ENCODE measurements at regions not wholly inside any gene's neighbourhood (a gene's known extent, or its start where the extent isn't known, plus 50 kb on each side); places are given as distances from the start of the nearest gene placed in this dataset.
A peak's percentile ranks its signal among the peaks of the same experiment; 100 is the strongest.

- H3K9ac ChIP-seq (ENCODE audit: insufficient read depth, low read depth, low read length), result no peak overlapping the region
- ChIA-PET POLR2A (no interaction called here), CTCF (ENCODE audit: low intra/inter-chr PET ratio, low total read pairs) (interaction anchor here (1.3 kb wide), 1 partner anchor 172 kb away, joined by 14 read pairs; no protein-coding TSS in a partner anchor)
- FAIRE-seq (peak; percentile 78), DNase-seq (ENCODE audit: low spot score) (peak; percentile 31), ATAC-seq (0 out of 3 replicates have a peak, but pooled peaks have one; percentile 26)
- no peaks in the 10 kb centered on the region for H3K27me3 ChIP-seq (ENCODE audit: control insufficient read depth in 1 of 2, insufficient read depth in 2 of 2, low read length in 2 of 2)
- no peaks in the 10 kb centered on the region for H4K20me1 ChIP-seq (ENCODE audit: insufficient read depth, low read length)
- peak; percentile 57 for TF ChIP-seq STAG1 (CRISPR knock-in tag; IDR thresholded peaks at IDR 0.05)
- TF ChIP-seq BCL6 (CRISPR knock-in tag; IDR thresholded peaks at IDR 0.05), result peak; percentile 83
- no peak for TF ChIP-seq RORA (CRISPR knock-in tag; IDR thresholded peaks at IDR 0.05)
- no peak for TF ChIP-seq HMGXB3 (CRISPR knock-in tag; IDR thresholded peaks at IDR 0.05; ENCODE audit: borderline replicate concordance)
- TF ChIP-seq RFXANK (CRISPR knock-in tag; IDR thresholded peaks at IDR 0.05), result no peak
- TF ChIP-seq SMC3 (IDR thresholded peaks at IDR 0.05; ENCODE audit: low read length), result peak; percentile 67
- TF ChIP-seq CTCF (CRISPR knock-in tag; IDR thresholded peaks at IDR 0.05), result peak; percentile 77
- TF ChIP-seq, protein P1, sequence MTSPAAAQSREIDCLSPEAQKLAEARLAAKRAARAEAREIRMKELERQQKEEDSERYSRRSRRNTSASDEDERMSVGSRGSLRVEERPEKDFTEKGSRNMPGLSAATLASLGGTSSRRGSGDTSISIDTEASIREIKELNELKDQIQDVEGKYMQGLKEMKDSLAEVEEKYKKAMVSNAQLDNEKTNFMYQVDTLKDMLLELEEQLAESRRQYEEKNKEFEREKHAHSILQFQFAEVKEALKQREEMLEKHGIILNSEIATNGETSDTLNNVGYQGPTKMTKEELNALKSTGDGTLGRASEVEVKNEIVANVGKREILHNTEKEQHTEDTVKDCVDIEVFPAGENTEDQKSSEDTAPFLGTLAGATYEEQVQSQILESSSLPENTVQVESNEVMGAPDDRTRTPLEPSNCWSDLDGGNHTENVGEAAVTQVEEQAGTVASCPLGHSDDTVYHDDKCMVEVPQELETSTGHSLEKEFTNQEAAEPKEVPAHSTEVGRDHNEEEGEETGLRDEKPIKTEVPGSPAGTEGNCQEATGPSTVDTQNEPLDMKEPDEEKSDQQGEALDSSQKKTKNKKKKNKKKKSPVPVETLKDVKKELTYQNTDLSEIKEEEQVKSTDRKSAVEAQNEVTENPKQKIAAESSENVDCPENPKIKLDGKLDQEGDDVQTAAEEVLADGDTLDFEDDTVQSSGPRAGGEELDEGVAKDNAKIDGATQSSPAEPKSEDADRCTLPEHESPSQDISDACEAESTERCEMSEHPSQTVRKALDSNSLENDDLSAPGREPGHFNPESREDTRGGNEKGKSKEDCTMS (CRISPR knock-in tag; conservative IDR thresholded peaks at IDR 0.05), result no peak
- no peak for TF ChIP-seq SYNCRIP (IDR thresholded peaks at IDR 0.05; ENCODE audit: insufficient read depth, low read depth, low read length)
- no peak for TF ChIP-seq RCOR2 (CRISPR knock-in tag; IDR thresholded peaks at IDR 0.05)
- H2AFZ ChIP-seq (ENCODE audit: low read length), result no peak overlapping the region
- no peak overlapping the region for H3K27ac ChIP-seq (ENCODE audit: extremely low read length, insufficient read depth, low read length)
- H3K9me3 ChIP-seq (ENCODE audit: low read length), result no peaks in the 10 kb centered on the region
- in situ Hi-C loops (cut with HindIII; ENCODE audit: extremely low pct_ligation_motif_present, low pct_unique_long_range_greater_than_20kb) (loop anchor here (5.0 kb wide), 1 partner anchor 174 kb away; no protein-coding TSS in a partner anchor), intact Hi-C loops (cut with micrococcal nuclease; ENCODE audit: unreplicated experiment) (loop anchor here (1.0 kb wide), 1 partner anchor 172 kb away; no protein-coding TSS in a partner anchor)
- no peak overlapping the region for H3K4me2 ChIP-seq (ENCODE audit: low read depth, low read length)
- no peak overlapping the region for H3K4me3 ChIP-seq (replicated peaks in 1 of 3; ENCODE audit: insufficient read depth in 1 of 3, low read depth in 2 of 3, low read length in 3 of 3)
- no peaks in the 10 kb centered on the region for H3K4me1 ChIP-seq (ENCODE audit: insufficient read depth, low read length)
- 21% methylated on average over 5 of the region's 5 CpGs for WGBS (ENCODE audit: low lambda C conversion rate)
- H3K36me3 ChIP-seq (replicated peaks in 1 of 2; ENCODE audit: control insufficient read depth in 1 of 2, insufficient read depth in 2 of 2, low read length in 2 of 2), result no peaks in the 10 kb centered on the region
- H3K79me2 ChIP-seq (ENCODE audit: insufficient read depth, low read length), result no peaks in the 10 kb centered on the region
- BruUV-seq (replicated peaks), result no TSS peak
Observed at GRCh38 chr12:66860752-66861750, 182.2 kb upstream of the GRIP1 start.

All from HepG2 (cell line).